Erythroblast (primary cell): ENCODE measurements at regions not wholly inside any gene's neighbourhood (a gene's known extent, or its start where the extent isn't known, plus 50 kb on each side); places are given as distances from the start of the nearest gene placed in this dataset.

Experiments used
- GATA1 ChIP-seq: IDR thresholded peaks from 2 replicates; pipeline ENCODE4 v1.6.1; 2011; ENCODE audit warnings: low read depth, mild to moderate bottlenecking, control low read depth, low read length, moderate library complexity
- POLR2A ChIP-seq: IDR thresholded peaks from 2 replicates; pipeline ENCODE4 v1.6.1; 2011; ENCODE audit warnings: mild to moderate bottlenecking, low read length

GRCh38 chr20:48120120-48120519, 334.8 kb upstream of the SULF2 start:
- TF ChIP-seq POLR2A (no peak), GATA1 (no peak)
